ENCODE measurements at regions not wholly inside any gene's neighbourhood (a gene's known extent, or its start where the extent isn't known, plus 50 kb on each side); places are given as distances from the start of the nearest gene placed in this dataset.

GRCh38 chr4:11715753-11716521 is 287.2 kb upstream of the HS3ST1 start:
- Histone ChIP-seq H4K20me1 (ENCODE audit: insufficient read depth) (no peaks in the 10 kb centered on the region), H3F3A (ENCODE audit: insufficient read depth, low read depth) (no peaks in the 10 kb centered on the region), H2AFZ (no peak overlapping the region), H3K27me3 (ENCODE audit: insufficient read depth, low read depth) (no peaks in the 10 kb centered on the region), H3K4me3 (no peak overlapping the region), H3K9me3 (ENCODE audit: insufficient read depth, low read depth) (peaks cover 13% of the 10 kb centered on the region; the same call in 1 of the 2 replicates), H3K9me2 (ENCODE audit: insufficient read depth) (no peaks in the 10 kb centered on the region), H3K79me2 (ENCODE audit: low read depth) (no peaks in the 10 kb centered on the region), H3K4me2 (no peak overlapping the region), H3K36me3 (ENCODE audit: low read depth) (no peaks in the 10 kb centered on the region), H3K4me1 (replicated peaks; ENCODE audit: insufficient read depth) (peaks cover 5% of the 10 kb centered on the region), H3K27ac (no peak overlapping the region)
- DNase-seq, result no peak
- POLR2A ChIA-PET (ENCODE audit: unreplicated experiment), result no interaction called here
- CTCF ChIA-PET, result no interaction called here
- intact Hi-C loops (cut with micrococcal nuclease; ENCODE audit: unreplicated experiment), result no loop called here
- TF ChIP-seq CTCF (conservative IDR thresholded peaks at IDR 0.05) (no peak), EZH2 (IDR thresholded peaks at IDR 0.05; ENCODE audit: low read depth) (no peak)
- no TSS peak for BruUV-seq (replicated peaks)

GRCh38 chr4:11710453-11711093 is 281.9 kb upstream of the HS3ST1 start:
- Histone ChIP-seq H3K9me2 (ENCODE audit: insufficient read depth) (no peaks in the 10 kb centered on the region), H3K36me3 (ENCODE audit: low read depth) (no peaks in the 10 kb centered on the region), H2AFZ (no peak overlapping the region), H3K27me3 (ENCODE audit: insufficient read depth, low read depth) (no peaks in the 10 kb centered on the region), H3K4me2 (no peak overlapping the region), H3K4me3 (no peak overlapping the region), H4K20me1 (ENCODE audit: insufficient read depth) (no peaks in the 10 kb centered on the region), H3F3A (ENCODE audit: insufficient read depth, low read depth) (no peaks in the 10 kb centered on the region), H3K4me1 (replicated peaks; ENCODE audit: insufficient read depth) (no peaks in the 10 kb centered on the region), H3K9me3 (ENCODE audit: insufficient read depth, low read depth) (no peaks in the 10 kb centered on the region; the same call in 1 of the 2 replicates), H3K79me2 (ENCODE audit: low read depth) (no peaks in the 10 kb centered on the region), H3K27ac (no peak overlapping the region)
- no peak for DNase-seq
- BruUV-seq (replicated peaks), result no TSS peak
- CTCF ChIA-PET, result no interaction called here
- POLR2A ChIA-PET (ENCODE audit: unreplicated experiment), result no interaction called here
- intact Hi-C loops (cut with micrococcal nuclease; ENCODE audit: unreplicated experiment), result no loop called here
- TF ChIP-seq CTCF (conservative IDR thresholded peaks at IDR 0.05), result no peak

GRCh38 chr4:11704186-11704830 is 275.6 kb upstream of the HS3ST1 start:
- H3K36me3 ChIP-seq (ENCODE audit: low read depth), result no peaks in the 10 kb centered on the region
- peaks cover 37% of the 10 kb centered on the region for H3K4me1 ChIP-seq (replicated peaks; ENCODE audit: insufficient read depth)
- intact Hi-C loops (cut with micrococcal nuclease; ENCODE audit: unreplicated experiment), result loop anchor here (5.0 kb wide), 1 partner anchor 162 kb away; no protein-coding TSS in a partner anchor
- BruUV-seq (replicated peaks), result no TSS peak
- no peaks in the 10 kb centered on the region for H3K27me3 ChIP-seq (ENCODE audit: insufficient read depth, low read depth)
- peaks cover 8% of the 10 kb centered on the region for H3K9me3 ChIP-seq (ENCODE audit: insufficient read depth, low read depth)
- no peak overlapping the region for H3K4me2 ChIP-seq
- H4K20me1 ChIP-seq (ENCODE audit: insufficient read depth), result no peaks in the 10 kb centered on the region
- peak overlapping the region; percentile 38; the same call in 1 of the 2 replicates for H3K27ac ChIP-seq
- peaks cover 33% of the 10 kb centered on the region for H3F3A ChIP-seq (ENCODE audit: insufficient read depth, low read depth)
- DNase-seq, result peak in 1 of 2 experiments; percentile 66
- CTCF ChIA-PET, result no interaction called here
- H3K79me2 ChIP-seq (ENCODE audit: low read depth), result no peaks in the 10 kb centered on the region
- POLR2A ChIA-PET (ENCODE audit: unreplicated experiment), result no interaction called here
- H2AFZ ChIP-seq, result no peak overlapping the region
- no peak overlapping the region for H3K4me3 ChIP-seq
- no peak for TF ChIP-seq CTCF (conservative IDR thresholded peaks at IDR 0.05)
- no peak for TF ChIP-seq EZH2 (IDR thresholded peaks at IDR 0.05; ENCODE audit: low read depth)
- H3K9me2 ChIP-seq (ENCODE audit: insufficient read depth), result no peaks in the 10 kb centered on the region

Data from PC-9 (cell line).